GDM1 (cell line): ENCODE measurements at regions not wholly inside any gene's neighbourhood (a gene's known extent, or its start where the extent isn't known, plus 50 kb on each side); places are given as distances from the start of the nearest gene placed in this dataset.

Experiments used
- DNase-seq: peaks from one replicate; lab custom pipeline; 2025; lab: John Stamatoyannopoulos, UW

DNA sequence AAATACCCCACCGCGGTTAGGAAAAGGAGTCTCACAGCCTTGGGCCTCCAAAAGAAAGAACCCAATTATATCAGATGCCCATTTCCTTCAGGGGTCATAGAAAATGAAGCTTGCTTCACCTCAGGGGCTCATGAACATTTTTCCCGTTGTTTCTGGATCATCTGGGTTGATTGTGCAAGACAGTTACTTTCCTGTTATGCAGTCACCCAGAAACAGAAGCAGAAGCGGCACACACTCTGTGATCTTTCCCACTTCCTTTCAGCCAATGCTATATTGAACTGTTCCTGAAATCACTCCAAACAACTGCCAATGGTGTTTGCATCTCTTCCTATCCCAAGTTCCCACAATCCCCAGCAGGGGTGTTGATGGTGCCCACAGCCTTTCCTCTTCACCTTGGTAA is 295.6 kb upstream of the RASGRP1 start:
- no peak for DNase-seq

DNA sequence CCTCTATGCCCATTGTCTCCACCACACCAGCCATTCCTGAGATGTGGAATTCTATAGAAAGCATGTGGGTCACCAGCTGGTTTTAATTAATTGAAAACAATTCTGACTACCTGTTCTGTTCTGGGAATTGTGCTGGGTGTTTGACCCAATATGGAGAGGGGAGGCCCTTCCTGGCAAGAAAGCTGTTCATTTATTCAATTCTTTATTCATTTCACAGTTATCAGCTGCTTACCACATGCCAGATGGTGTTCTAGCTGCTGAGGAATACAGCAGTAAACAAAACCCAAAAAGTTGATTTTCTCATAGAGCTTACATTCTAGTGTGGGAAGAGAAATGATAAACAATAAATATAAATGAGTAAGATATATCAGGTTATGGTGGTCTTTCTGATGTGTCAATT is 296.1 kb upstream of the RASGRP1 start:
- no peak for DNase-seq

DNA sequence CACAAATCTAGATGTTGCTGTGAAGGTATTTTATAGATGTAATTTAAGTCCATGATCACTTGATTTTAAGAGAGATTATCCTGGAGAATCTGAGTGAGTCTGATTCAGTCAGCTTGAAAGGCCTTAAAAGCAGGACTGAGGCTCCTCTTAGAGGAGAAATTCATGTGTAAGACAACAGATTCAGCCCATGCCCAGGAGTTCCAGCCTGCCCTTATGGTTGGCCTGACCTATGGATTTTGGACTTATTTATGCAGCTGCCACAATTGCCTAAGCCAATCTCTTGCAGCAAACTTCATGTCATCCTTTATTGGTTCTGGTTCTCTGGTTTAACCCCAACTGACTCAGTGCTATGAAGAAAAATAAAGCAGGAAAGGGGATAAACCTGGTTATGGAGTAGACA is 296.5 kb upstream of the RASGRP1 start:
- DNase-seq: no peak

DNA sequence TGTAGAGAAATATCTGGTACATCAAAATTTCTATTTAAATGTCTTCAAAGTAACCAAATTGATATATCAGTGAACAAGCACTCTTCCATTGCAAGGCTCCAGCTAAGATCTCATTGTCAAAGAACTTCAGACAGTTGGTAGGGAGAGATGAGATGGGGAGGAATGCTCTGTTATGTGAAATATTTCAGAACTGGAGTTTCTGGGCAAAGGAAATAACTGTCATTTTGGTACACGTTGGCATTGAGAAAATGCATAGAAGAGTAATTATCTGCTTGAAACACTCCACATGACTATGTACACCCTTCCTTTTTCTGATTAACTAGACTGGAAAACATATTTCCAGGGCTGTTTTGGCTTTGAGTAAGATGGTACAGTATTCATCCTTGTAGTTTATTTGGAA is 297.5 kb upstream of the RASGRP1 start:
- no peak for DNase-seq

DNA sequence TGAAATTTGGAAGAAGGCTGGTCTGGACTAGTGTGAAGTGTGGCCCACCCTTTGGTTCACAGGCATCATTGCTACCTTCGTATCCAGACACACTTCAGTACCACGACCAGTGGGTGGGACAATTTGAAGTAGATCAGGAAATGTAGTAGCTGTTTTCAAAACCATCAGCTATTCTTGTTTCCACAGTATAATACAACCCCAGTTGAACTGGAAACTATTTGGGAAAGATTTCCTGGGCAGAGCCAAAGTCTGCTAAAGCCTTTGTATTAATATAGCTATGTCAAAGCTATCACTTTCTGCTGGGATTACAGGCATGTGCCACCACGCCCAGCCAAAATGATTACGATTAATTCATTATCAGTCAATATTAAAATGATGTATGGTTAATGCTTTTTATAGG is 298.8 kb upstream of the RASGRP1 start:
- no peak for DNase-seq

DNA sequence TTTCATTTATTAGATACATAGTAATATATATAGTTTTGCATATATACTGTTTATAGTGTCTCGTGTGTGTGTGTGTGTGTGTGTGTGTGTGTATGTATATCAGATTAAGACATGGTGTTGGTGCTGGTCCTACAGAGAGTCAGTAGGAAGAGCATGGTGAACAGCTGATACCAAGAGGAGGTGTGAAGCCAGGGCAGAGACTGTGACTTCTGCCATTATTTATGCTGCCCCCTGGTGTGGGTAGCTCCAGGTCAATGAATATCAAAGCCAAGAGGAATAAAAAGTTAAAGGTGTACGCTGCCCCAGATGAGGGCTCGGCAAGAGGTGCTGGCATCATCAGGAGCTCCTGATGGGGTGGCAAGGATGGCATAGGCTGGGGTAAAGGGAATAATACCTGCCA is 299.5 kb upstream of the RASGRP1 start:
- DNase-seq: no peak

DNA sequence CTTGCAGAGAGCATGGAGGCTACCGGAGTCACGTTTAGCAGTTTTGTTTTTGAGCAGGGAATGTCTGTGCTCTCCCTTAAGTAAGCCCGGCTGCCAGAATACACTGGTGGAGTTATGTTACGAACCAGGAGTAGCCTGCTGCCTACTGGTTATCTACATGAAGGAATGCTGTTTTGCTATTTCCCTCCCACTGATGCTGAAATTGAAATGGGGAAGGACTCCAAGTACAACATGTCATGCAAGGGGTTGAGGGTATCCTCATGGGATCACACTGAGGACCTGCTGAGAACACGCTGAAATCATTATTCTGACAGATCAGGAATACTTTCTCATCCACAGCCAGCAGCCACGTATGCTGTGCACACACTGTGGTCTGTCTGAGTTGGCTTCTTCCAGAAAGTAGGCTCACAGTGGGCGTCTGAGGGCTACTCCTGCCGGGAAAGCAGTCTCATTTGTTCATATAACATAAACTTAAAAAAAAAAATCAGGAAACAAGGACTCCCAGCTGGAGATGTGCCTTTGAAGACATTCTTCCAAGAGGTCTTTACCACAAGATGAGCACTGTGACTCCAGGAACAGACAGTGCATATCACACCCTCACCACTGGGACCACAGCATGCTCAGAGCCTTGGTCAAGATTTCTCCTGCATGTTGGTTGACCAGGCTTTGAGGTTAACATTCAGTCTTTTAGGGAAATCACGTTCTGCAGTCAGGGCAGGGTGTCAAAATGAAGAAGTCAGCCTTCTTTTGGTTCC is 300.4 kb upstream of the RASGRP1 start:
- DNase-seq: no peak

DNA sequence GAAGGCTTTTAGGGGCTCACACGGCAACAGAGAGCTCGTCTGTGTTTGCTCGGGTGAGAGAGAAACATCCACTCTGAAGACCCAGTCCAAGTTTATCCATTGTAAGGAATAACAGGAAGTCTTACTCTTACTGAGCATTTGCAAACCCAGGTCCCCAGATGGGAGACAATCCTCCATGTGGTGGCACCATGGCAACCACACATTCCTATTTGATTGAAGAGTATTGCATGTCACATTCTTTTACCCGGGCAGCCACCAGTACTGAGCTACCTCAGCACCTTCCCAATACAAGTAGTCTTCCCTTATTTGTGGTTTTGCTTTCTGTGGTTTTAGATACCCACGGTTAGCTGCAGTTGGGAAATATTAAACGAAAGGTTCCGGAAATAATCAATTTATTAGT is 302.9 kb upstream of the RASGRP1 start:
- DNase-seq: no peak

DNA sequence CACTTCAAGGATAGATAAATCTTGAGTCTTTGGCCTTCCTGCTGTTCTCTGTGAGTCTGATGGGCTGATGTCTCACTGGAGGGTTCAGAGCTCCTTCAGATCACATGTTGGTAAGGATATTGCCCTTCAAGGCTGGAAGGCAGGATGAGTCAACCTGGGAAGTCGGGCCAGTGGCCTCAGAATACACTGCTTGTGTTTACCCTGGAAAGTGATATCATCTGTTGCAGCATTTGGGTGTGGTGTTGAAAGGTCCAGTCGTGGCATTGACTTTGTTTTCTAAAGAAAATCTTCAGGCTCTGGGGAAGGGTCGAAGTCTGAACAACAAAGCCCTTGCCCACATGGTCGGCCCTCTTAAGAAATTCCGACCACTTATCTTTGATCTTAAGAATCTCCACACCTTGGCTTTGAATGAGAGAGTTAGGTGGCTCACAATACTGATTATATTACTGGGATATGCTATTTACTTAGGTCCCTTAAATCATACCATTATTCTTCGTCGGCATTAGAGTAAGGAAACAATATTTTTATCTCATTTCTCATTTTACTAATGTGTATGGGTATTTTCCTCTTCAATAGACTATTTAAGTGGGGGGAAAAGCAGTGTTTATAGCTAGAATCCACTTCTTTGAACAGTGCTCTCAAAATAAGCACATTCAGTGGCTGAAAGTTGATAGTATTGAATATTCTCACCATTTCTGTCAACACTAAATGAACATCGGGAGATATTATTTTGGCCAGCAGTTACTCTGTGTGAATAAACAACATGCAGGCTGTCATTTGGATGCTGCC is 303.9 kb upstream of the RASGRP1 start:
- no peak for DNase-seq

DNA sequence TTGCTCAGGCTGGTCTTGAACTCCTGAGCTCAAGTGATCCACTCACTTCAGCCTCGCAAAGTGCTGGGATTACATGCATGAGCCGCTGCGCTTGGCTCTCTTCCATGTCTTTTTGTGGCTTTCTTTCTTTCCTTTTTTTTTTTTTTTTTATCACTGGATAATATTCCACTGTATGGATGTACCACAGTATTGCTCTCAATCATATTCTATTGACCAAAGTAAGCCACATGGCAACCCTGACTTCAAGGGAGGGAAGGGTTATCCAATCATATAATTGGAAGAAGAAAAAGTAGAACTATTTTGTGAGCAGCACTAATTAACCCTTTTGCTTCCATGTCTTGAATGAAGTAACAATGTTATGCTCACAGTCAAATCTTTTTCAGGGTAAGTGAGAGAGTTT is 307.0 kb upstream of the RASGRP1 start:
- no peak for DNase-seq

DNA sequence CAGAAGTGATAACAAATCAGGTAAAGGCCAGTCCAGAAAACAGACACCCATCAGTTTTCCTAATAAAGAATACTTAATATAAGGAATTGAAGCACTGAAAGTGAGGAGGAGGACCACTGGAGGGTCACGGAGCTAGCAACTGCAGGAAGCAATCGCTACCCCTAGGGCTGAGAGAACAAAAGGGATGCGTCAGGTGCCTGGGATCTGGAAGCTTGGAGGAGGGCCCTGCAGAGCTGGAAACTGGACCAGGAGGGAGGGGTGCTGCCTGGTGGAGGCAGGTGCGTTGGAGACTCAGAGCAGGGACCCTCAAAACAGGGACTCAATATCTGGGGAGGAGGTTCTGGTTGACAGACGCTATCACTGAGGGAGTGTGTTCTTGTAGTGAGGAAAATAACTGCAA is 308.1 kb upstream of the RASGRP1 start:
- no peak for DNase-seq

DNA sequence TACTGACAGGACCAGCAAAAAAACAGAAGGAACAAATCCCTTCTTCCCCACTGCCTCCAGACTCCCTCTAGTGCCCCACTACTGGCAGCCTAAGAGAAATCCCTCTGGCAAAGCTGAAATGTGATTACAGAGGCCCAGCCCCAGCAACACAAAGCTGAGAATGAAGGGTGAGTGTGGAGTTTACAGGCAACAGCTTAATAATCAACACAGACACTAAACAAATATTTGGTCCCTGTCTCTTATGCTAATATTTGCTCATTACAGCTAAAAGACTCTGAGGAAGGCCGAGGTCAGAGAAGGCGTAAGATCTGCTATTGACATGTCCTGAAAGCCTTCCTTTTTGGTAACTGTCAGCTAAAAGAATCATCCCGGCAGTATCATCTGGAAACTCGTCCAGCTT is 308.5 kb upstream of the RASGRP1 start:
- no peak for DNase-seq

DNA sequence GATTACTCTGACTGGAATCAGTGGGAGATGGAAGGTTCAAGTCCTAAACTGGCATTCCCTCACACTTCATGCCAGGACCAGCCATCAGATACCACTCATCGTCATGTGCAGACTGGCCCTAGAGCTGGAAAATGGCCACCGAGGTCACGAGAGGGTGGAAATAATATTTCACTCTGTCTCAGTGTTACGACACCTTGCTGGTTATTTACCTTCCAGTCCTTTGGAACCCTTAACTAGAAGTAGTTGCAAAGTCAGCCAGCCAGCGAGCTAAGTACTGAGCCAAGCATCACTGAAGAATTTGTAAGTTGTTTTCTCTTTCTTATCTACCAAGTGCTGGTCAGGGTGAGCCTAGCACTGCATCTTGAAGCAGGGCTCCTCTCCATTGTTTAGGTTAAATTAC is 309.9 kb upstream of the RASGRP1 start:
- no peak for DNase-seq

DNA sequence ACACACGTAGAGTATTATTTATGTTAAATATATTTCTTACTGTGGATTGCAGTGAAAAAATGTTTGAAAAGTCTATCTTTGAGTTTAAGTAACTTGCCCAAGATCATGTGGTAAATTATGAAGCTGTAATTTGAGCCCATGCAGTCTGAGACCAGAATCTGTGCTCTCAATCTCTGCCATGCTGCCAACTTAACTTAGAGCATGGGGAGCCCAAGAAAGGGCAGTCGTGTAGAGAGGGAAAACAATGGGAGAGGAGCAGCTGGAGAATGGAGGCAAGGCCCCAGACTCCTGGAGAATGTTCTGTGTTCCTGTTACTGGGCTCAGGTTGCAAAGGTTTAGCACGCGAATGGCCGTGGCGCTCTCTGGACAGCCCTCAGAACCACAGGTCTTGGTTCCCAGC is 311.6 kb upstream of the RASGRP1 start:
- no peak for DNase-seq

DNA sequence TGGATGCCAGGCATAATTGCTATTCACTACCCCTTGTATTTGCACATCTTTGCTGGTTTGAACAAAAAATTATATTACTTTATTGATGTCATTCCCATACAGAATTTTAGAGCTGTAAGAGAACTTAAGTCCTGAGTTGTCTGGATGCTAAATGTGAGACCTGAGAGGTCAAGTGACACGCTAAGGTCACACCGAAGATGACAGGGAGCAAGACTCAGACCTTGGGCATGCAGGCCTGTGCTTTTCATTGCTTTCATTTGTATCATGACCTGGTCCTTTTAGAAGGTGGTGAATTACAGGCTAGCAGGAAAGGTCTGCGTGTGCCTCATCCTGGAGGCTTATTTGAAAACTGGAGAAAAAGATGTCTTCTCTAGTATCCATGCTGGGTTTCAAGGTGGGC is 312.0 kb upstream of the RASGRP1 start:
- DNase-seq: no peak

DNA sequence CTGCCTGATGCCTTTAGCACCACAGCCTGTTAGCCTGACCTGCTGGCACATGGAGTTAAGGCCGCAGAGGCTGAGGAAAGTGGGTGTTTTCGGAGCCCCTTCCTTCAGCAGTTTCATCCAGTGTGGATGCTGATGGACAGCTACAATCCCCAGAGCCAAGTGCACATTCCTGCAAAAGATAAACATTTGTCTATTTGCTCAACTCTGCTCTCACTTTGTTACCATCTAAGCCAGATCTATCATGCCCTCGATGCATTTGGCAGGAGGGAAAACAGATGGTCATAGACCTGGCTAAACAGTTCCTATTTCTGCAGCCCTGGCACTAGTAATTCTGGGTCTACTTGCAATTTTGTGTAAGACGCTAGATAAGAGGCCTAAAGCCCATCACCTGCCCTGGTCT is 312.9 kb upstream of the RASGRP1 start:
- no peak for DNase-seq

DNA sequence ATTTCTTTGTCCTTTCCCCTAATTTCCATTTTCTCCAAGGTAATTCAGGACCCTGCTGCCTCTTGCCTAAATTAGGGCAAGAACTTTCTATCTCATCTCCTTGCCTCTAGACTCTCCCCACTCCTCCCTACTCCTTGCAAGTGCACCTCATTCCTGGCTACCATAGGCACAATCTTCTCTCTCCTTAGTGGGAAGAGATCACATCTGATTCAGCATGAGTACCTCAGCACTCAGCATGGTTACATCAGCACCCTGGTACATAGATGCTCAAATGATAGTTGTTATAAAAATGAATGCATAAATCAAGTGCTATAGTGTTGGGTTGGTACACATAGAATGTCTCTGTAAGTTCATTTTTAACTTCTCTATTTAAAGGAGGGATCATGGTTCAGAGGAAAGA is 313.4 kb upstream of the RASGRP1 start:
- DNase-seq: no peak

DNA sequence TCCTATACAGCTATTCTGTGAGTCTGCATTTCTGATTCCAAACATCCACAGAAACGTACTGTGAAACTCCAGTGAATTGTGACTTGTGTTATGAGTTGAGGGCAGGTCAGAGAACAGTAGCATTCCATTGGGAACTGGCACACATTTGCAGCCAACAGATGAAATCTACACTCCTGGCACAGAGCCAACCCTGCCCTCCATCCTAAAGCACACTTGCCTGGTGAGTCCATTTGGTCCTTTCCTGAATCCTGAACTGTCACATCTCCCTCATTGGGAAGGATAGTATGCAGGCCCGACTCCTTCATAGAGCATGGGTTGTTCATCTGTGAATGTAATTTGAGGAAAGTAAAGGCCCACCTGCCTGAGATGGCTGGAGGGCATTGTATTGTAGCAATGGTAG is 314.3 kb upstream of the RASGRP1 start:
- DNase-seq: no peak

DNA sequence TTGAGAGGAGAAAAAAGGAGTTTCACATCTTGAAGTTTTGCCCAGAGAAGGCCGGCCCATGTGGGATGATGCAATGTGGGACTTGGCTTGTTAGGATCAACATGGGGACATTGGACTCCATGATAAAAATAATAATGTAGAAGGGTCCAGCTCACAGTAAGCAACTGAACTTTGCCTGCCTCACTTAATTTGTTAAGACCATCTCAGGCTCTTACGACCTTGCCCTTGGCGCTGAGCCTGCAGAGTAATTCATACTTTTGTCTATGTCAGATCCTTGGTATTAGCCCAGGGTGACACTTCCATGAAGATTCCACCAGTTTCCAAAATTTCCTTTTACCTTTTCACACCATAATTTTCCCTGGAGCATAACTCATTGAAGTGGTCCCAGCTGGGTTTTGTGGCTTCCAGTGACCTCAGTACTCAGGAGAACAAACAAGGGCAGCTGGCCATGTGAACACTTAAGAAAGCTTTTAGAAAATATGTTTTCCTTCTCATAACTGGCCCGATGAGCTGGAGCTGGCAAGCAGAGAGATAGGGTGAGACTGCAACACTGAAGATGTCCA is 315.4 kb upstream of the RASGRP1 start:
- DNase-seq: no peak

DNA sequence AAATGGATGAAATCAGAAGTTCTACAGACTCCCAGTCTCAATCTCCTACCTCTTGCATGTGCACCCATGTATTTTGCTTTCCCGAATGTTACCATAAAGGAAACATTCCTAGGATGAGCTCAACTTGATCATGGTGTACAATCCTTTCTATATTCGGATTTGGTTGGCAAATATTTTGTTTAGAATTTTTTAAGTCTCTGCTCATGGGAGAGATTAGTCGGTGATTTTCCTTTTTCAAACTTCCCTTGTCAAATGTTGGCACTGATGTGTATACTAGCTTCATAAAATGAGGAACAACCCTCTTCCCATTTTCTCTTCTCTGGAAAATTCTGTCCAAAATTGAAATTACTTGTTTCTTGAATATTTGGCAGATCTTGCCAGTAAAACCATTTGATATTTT is 317.6 kb upstream of the RASGRP1 start:
- no peak for DNase-seq

DNA sequence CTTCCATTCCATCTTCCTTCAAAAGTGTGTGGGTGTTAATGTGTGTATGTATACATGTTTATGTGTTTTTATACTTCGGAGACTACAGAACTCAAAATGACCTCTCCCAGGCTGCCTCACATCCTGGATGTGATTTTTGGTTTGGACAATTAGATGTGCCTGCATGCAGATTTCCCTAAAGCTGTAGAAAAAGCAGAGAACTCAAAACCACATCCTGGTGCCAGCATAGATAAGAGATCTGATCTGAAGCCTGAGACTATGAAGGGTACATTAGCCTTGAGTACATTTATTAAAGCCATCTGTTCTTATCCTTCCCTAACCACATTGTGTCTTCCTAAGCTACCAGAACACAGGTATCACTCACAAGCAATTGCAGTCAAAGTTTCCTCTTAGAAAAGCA is 319.4 kb upstream of the RASGRP1 start:
- DNase-seq: no peak

DNA sequence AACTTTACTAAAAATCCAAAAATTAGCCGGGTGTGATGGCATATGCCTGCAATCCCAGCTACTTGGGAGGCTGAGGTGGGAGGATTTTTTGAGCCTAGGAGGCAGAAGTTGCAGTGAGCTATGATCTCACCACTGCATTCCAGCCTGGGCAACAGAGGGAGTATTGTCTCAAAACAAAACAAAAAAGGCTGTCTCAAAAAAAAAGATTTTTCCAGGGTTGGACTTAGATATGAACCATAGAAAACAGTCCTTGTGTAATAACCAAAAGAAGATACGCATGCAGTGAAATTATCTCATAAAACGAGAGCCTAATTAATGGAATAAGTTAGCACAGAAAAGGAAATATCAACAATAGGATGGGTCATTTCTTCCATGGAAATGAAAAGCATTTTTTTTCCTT is 320.4 kb upstream of the RASGRP1 start:
- DNase-seq: no peak

DNA sequence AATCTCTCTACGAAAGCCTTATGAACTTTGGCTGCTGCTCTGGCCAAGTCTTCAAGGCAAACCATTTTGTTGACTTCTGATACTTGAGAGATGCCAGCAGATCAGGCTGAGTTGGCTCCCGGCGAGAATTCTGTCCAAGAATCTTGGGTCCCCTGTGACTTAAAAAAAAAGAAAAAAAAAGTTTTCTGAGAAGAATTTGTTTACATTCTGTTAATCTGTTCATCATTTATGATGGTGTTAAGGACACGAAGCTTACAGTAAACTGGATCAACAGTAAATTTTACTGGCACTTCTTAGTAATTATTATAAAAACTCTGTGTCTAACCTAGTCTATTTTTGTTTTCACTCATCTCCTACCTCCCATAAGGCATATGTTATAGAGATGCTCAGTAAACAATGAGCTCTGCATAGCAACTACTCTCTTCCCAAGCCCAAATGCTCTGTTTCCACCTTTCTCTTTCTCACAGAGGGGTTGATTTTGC is 320.9 kb upstream of the RASGRP1 start:
- DNase-seq: no peak
